ENCODE measurements at regions not wholly inside any gene's neighbourhood (a gene's known extent, or its start where the extent isn't known, plus 50 kb on each side); places are given as distances from the start of the nearest gene placed in this dataset.

- Histone ChIP-seq H3K9me3 (no peaks in the 10 kb centered on the region), H3K27ac (no peak overlapping the region), H3K4me1 (replicated peaks) (no peaks in the 10 kb centered on the region), H3K27me3 (replicated peaks; ENCODE audit: insufficient read depth) (no peaks in the 10 kb centered on the region), H3K4me3 (no peak overlapping the region), H3K36me3 (no peaks in the 10 kb centered on the region)
- intact Hi-C loops (cut with DNase I) = no loop called here
- 74% methylated on average over 5 of the region's 5 CpGs for WGBS
- no peak for DNase-seq (ENCODE audit: low spot score)
- TF ChIP-seq POLR2A (IDR thresholded peaks at IDR 0.05) (no peak), POLR2AphosphoS5 (IDR thresholded peaks at IDR 0.05) (no peak), CTCF (IDR thresholded peaks at IDR 0.05) (no peak)
Observed at GRCh38 chr10:105370692-105371091, 729.6 kb downstream of the SORCS3 start.

- H3K9me3 ChIP-seq = no peaks in the 10 kb centered on the region
- DNase-seq (ENCODE audit: low spot score) = no peak
- H3K4me3 ChIP-seq = no peak overlapping the region
- no peaks in the 10 kb centered on the region for H3K4me1 ChIP-seq (replicated peaks)
- no peaks in the 10 kb centered on the region for H3K27me3 ChIP-seq (replicated peaks; ENCODE audit: insufficient read depth)
- intact Hi-C loops (cut with DNase I) = no loop called here
- no peak overlapping the region for H3K27ac ChIP-seq
- H3K36me3 ChIP-seq = no peaks in the 10 kb centered on the region
- 48% methylated on average over 3 of the region's 3 CpGs for whole genome bisulfite sequencing
- TF ChIP-seq POLR2AphosphoS5 (IDR thresholded peaks at IDR 0.05) (no peak), POLR2A (IDR thresholded peaks at IDR 0.05) (no peak), CTCF (IDR thresholded peaks at IDR 0.05) (no peak)
Observed at GRCh38 chr10:105359708-105360107, 718.6 kb downstream of the SORCS3 start.

- intact Hi-C loops (cut with DNase I) = no loop called here
- WGBS = 23% methylated on average over 2 of the region's 2 CpGs
- TF ChIP-seq CTCF (IDR thresholded peaks at IDR 0.05) (no peak), POLR2AphosphoS5 (IDR thresholded peaks at IDR 0.05) (no peak), POLR2A (IDR thresholded peaks at IDR 0.05) (no peak)
Observed at GRCh38 chr10:105358911-105359310, 717.8 kb downstream of the SORCS3 start.

GRCh38 chr10:105356626-105357025 is 715.5 kb downstream of the SORCS3 start:
- TF ChIP-seq POLR2A (IDR thresholded peaks at IDR 0.05) (no peak), POLR2AphosphoS5 (IDR thresholded peaks at IDR 0.05) (no peak), CTCF (IDR thresholded peaks at IDR 0.05) (no peak)
- no peaks in the 10 kb centered on the region for H3K4me1 ChIP-seq (replicated peaks)

More at GRCh38 chr10:105358911-105359310, 717.8 kb downstream of the SORCS3 start:
- Histone ChIP-seq H3K27ac (no peak overlapping the region), H3K4me3 (no peak overlapping the region), H3K4me1 (replicated peaks) (no peaks in the 10 kb centered on the region), H3K9me3 (no peaks in the 10 kb centered on the region), H3K27me3 (replicated peaks; ENCODE audit: insufficient read depth) (no peaks in the 10 kb centered on the region), H3K36me3 (no peaks in the 10 kb centered on the region)
- no peak for DNase-seq (ENCODE audit: low spot score)

GRCh38 chr10:105354010-105354409 is 712.9 kb downstream of the SORCS3 start:
- WGBS = 81% methylated on average over 1 of the region's 1 CpG
- Histone ChIP-seq H3K4me1 (replicated peaks) (no peaks in the 10 kb centered on the region), H3K27me3 (replicated peaks; ENCODE audit: insufficient read depth) (no peaks in the 10 kb centered on the region), H3K27ac (no peak overlapping the region), H3K36me3 (no peaks in the 10 kb centered on the region), H3K9me3 (no peaks in the 10 kb centered on the region), H3K4me3 (no peak overlapping the region)
- no peak for TF ChIP-seq CTCF (IDR thresholded peaks at IDR 0.05)
- no peak for TF ChIP-seq POLR2AphosphoS5 (IDR thresholded peaks at IDR 0.05)
- no peak for TF ChIP-seq POLR2A (IDR thresholded peaks at IDR 0.05)
- DNase-seq (ENCODE audit: low spot score) = no peak
- intact Hi-C loops (cut with DNase I) = no loop called here

More at GRCh38 chr10:105356626-105357025, 715.5 kb downstream of the SORCS3 start:
- intact Hi-C loops (cut with DNase I) = no loop called here
- Histone ChIP-seq H3K36me3 (no peaks in the 10 kb centered on the region), H3K4me3 (no peak overlapping the region), H3K9me3 (no peaks in the 10 kb centered on the region), H3K27ac (no peak overlapping the region), H3K27me3 (replicated peaks; ENCODE audit: insufficient read depth) (no peaks in the 10 kb centered on the region)
- 61% methylated on average over 2 of the region's 2 CpGs for WGBS
- DNase-seq (ENCODE audit: low spot score) = no peak
